ENCODE measurements at regions not wholly inside any gene's neighbourhood (a gene's known extent, or its start where the extent isn't known, plus 50 kb on each side); places are given as distances from the start of the nearest gene placed in this dataset.

DNA sequence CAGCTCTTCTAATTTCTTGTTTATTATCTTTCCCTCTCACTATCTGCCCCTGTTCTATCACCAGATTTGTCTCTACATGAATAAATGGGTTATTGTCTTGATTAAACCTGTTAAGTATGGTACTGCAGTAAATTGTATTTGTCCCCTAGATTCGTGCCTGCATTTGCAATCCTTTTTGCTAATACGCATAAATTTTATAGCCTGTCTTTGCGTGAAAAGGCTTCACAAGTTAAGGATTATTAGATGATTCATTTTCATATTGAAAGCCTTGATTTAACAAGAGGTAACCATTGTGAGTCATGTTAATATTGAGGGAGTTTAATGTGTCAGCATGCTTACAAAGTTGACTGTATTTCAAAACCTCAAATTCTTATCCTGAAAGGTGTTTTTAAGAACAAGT, 204.6 kb downstream of the PCSK1 start:
- ChIA-PET POLR2A (no interaction called here), CTCF (no interaction called here), RAD21 (ENCODE audit: low non-redundant PET in 1 of 2, low total read pairs in 2 of 2, uncharacterized antibody in 2 of 2, unreplicated experiment in 2 of 2) (no interaction called here)
- DNase-seq (ENCODE audit: low read depth, low spot score), result no peak
- H3K36me3 ChIP-seq (ENCODE audit: control insufficient read depth in 1 of 2, insufficient read depth in 2 of 2, low read length in 2 of 2), result no peaks in the 10 kb centered on the region
- H3K4me1 ChIP-seq (ENCODE audit: control insufficient read depth in 1 of 2, insufficient read depth in 2 of 2, low read length in 2 of 2), result no peaks in the 10 kb centered on the region
- TF ChIP-seq ZBTB33 (IDR thresholded peaks at IDR 0.05; ENCODE audit: extremely low read depth, insufficient replicate concordance, low read length) (no peak), YY1 (IDR thresholded peaks at IDR 0.05; ENCODE audit: extremely low read depth, insufficient replicate concordance, low read depth, low read length) (no peak), ATF3 (IDR thresholded peaks at IDR 0.05) (no peak), CEBPB (IDR thresholded peaks at IDR 0.05; ENCODE audit: low read depth) (no peak), MAX (IDR thresholded peaks at IDR 0.05) (no peak), POLR2A (IDR thresholded peaks at IDR 0.05; ENCODE audit: borderline replicate concordance, extremely low read depth, insufficient read depth, insufficient read length) (no peak), ZFX (IDR thresholded peaks at IDR 0.05) (no peak), CBX3 (IDR thresholded peaks at IDR 0.05; ENCODE audit: low read depth) (no peak)
- TF ChIP-seq, protein P1, sequence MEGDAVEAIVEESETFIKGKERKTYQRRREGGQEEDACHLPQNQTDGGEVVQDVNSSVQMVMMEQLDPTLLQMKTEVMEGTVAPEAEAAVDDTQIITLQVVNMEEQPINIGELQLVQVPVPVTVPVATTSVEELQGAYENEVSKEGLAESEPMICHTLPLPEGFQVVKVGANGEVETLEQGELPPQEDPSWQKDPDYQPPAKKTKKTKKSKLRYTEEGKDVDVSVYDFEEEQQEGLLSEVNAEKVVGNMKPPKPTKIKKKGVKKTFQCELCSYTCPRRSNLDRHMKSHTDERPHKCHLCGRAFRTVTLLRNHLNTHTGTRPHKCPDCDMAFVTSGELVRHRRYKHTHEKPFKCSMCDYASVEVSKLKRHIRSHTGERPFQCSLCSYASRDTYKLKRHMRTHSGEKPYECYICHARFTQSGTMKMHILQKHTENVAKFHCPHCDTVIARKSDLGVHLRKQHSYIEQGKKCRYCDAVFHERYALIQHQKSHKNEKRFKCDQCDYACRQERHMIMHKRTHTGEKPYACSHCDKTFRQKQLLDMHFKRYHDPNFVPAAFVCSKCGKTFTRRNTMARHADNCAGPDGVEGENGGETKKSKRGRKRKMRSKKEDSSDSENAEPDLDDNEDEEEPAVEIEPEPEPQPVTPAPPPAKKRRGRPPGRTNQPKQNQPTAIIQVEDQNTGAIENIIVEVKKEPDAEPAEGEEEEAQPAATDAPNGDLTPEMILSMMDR (IDR thresholded peaks at IDR 0.05 in 2 of 3, conservative IDR thresholded peaks at IDR 0.05 in 1 of 3; ENCODE audit: borderline replicate concordance in 1 of 3, insufficient read depth in 1 of 3, low read depth in 2 of 3, low read length in 2 of 3), result no peak
- H3K27me3 ChIP-seq (ENCODE audit: insufficient read depth, low read length), result no peaks in the 10 kb centered on the region
- no peaks in the 10 kb centered on the region for H4K20me1 ChIP-seq (ENCODE audit: insufficient read depth)
- no peaks in the 10 kb centered on the region for H3K9me3 ChIP-seq (ENCODE audit: control insufficient read depth in 1 of 2, insufficient read depth in 1 of 2, low read depth in 1 of 2, low read length in 2 of 2)
- intact Hi-C loops (cut with micrococcal nuclease), result no loop called here
- H3K4me2 ChIP-seq (ENCODE audit: low read length), result no peak overlapping the region
- H3K79me2 ChIP-seq (ENCODE audit: insufficient read depth, low read length), result no peaks in the 10 kb centered on the region
- no peak for ATAC-seq
- no peak overlapping the region for H3K4me3 ChIP-seq (replicated peaks in 1 of 2; ENCODE audit: low read depth in 1 of 2, low read length in 2 of 2)
- H3K9me2 ChIP-seq (ENCODE audit: insufficient read depth), result no peaks in the 10 kb centered on the region
- no TSS peak for BruUV-seq (replicated peaks)
- H3K9ac ChIP-seq (ENCODE audit: low read length), result no peak overlapping the region
- H3K27ac ChIP-seq (ENCODE audit: low read depth, low read length), result no peak overlapping the region
- H2AFZ ChIP-seq (ENCODE audit: low read depth, low read length, poor library complexity, severe bottlenecking), result no peak overlapping the region

Data from HCT116 (cell line).